HG03521 (cell line): ENCODE measurements at regions not wholly inside any gene's neighbourhood (a gene's known extent, or its start where the extent isn't known, plus 50 kb on each side); places are given as distances from the start of the nearest gene placed in this dataset.

Source experiments
- ATAC-seq: cut with Tn5 transposase; IDR thresholded peaks from one replicate; pipeline ENCODE4 v1.9.1; 2021; ENCODE audit warnings: mild to moderate bottlenecking, moderate library complexity; ENCODE audit not compliant: unreplicated experiment

- no peak for ATAC-seq
These were observed 155.0 kb upstream of the GPR149 start for GRCh38 chr3:154584974-154585373.

GRCh38 chr3:154584041-154584440, 154.1 kb upstream of the GPR149 start:
- ATAC-seq = no peak

- ATAC-seq = no peak
These were observed 153.2 kb upstream of the GPR149 start for GRCh38 chr3:154583086-154583634.

GRCh38 chr3:154582501-154582900, 152.5 kb upstream of the GPR149 start:
- no peak for ATAC-seq

GRCh38 chr3:154571553-154572226, 141.7 kb upstream of the GPR149 start:
- no peak for ATAC-seq

GRCh38 chr3:154568064-154568463, 138.1 kb upstream of the GPR149 start:
- ATAC-seq = no peak

GRCh38 chr3:154559623-154560022, 129.6 kb upstream of the GPR149 start:
- ATAC-seq = no peak

GRCh38 chr3:154552338-154552737, 122.3 kb upstream of the GPR149 start:
- ATAC-seq = no peak

GRCh38 chr3:154549391-154549790, 119.4 kb upstream of the GPR149 start:
- ATAC-seq = no peak

- ATAC-seq = no peak
These were observed 118.4 kb upstream of the GPR149 start for GRCh38 chr3:154548341-154548740.

GRCh38 chr3:154542837-154543236, 112.8 kb upstream of the GPR149 start:
- no peak for ATAC-seq

GRCh38 chr3:154540950-154541604, 111.1 kb upstream of the GPR149 start:
- no peak for ATAC-seq

- ATAC-seq = no peak
These were observed 108.8 kb upstream of the GPR149 start for GRCh38 chr3:154538566-154539360.

- no peak for ATAC-seq
These were observed 106.8 kb upstream of the GPR149 start for GRCh38 chr3:154536751-154537150.

GRCh38 chr3:154522036-154522602, 92.1 kb upstream of the GPR149 start:
- ATAC-seq = no peak

- no peak for ATAC-seq
These were observed 87.4 kb upstream of the GPR149 start for GRCh38 chr3:154517404-154517803.

- ATAC-seq = no peak
These were observed 85.9 kb upstream of the GPR149 start for GRCh38 chr3:154515921-154516320.

- ATAC-seq = peak; percentile 70
These were observed 80.8 kb upstream of the GPR149 start for GRCh38 chr3:154510780-154511179.

GRCh38 chr3:154507727-154508126, 77.7 kb upstream of the GPR149 start:
- no peak for ATAC-seq

- no peak for ATAC-seq
These were observed 67.0 kb upstream of the GPR149 start for GRCh38 chr3:154496978-154497377.

GRCh38 chr3:154496540-154496939, 66.5 kb upstream of the GPR149 start:
- ATAC-seq = no peak
